NCI-H226 (cell line): ENCODE measurements at regions not wholly inside any gene's neighbourhood (a gene's known extent, or its start where the extent isn't known, plus 50 kb on each side); places are given as distances from the start of the nearest gene placed in this dataset.

Experiments
- DNase-seq: peaks from one replicate; pipeline ENCODE4 v3.0.0-alpha.2; 2015

- no peak for DNase-seq
These were observed 226.5 kb downstream of the FOXO1 start for GRCh38 chr13:40439928-40440327.

GRCh38 chr13:40440990-40441820 lies 225.2 kb downstream of the FOXO1 start:
- DNase-seq, result peak; percentile 63

- DNase-seq, result no peak
These were observed 224.2 kb downstream of the FOXO1 start for GRCh38 chr13:40442231-40442630.

GRCh38 chr13:40442826-40443225 lies 223.6 kb downstream of the FOXO1 start:
- DNase-seq, result peak; percentile 21

- DNase-seq, result no peak
These were observed 222.2 kb downstream of the FOXO1 start for GRCh38 chr13:40444241-40444640.

- DNase-seq, result peak; percentile 15
These were observed 220.9 kb downstream of the FOXO1 start for GRCh38 chr13:40445557-40445990.

GRCh38 chr13:40446365-40446764 lies 220.1 kb downstream of the FOXO1 start:
- DNase-seq, result no peak

- no peak for DNase-seq
These were observed 218.6 kb downstream of the FOXO1 start for GRCh38 chr13:40447857-40448256.

- no peak for DNase-seq
These were observed 214.3 kb downstream of the FOXO1 start for GRCh38 chr13:40452038-40452666.

- DNase-seq, result no peak
These were observed 213.6 kb downstream of the FOXO1 start for GRCh38 chr13:40452741-40453334.

GRCh38 chr13:40453351-40454021 lies 213.0 kb downstream of the FOXO1 start:
- DNase-seq, result peak; percentile 94

GRCh38 chr13:40456397-40456953 lies 210.0 kb downstream of the FOXO1 start:
- DNase-seq, result no peak

GRCh38 chr13:40456979-40457553 lies 209.4 kb downstream of the FOXO1 start:
- DNase-seq, result no peak

- no peak for DNase-seq
These were observed 208.3 kb downstream of the FOXO1 start for GRCh38 chr13:40457929-40458719.

GRCh38 chr13:40458720-40458990 lies 207.8 kb downstream of the FOXO1 start:
- no peak for DNase-seq

GRCh38 chr13:40460116-40460515 lies 206.3 kb downstream of the FOXO1 start:
- DNase-seq, result peak; percentile 12

- no peak for DNase-seq
These were observed 202.0 kb downstream of the FOXO1 start for GRCh38 chr13:40464337-40465014.

- no peak for DNase-seq
These were observed 201.4 kb downstream of the FOXO1 start for GRCh38 chr13:40465015-40465390.

- no peak for DNase-seq
These were observed 200.2 kb downstream of the FOXO1 start for GRCh38 chr13:40466272-40466671.

GRCh38 chr13:40468227-40468838 lies 198.1 kb downstream of the FOXO1 start:
- DNase-seq, result no peak
